Astrocyte (in vitro differentiated cells and primary cell): ENCODE measurements at regions not wholly inside any gene's neighbourhood (a gene's known extent, or its start where the extent isn't known, plus 50 kb on each side); places are given as distances from the start of the nearest gene placed in this dataset.

Experiments used
- CTCF ChIP-seq: IDR thresholded peaks from 2 replicates; pipeline ENCODE4 v1.5.1; 2011; ENCODE audit warnings: low read depth, mild to moderate bottlenecking, inconsistent platforms, low read length, moderate library complexity; ENCODE audit not compliant: insufficient read depth
- EZH2 ChIP-seq: IDR thresholded peaks from 2 replicates; pipeline ENCODE4 v1.6.1; 2012; ENCODE audit warnings: mild to moderate bottlenecking, low read length, inconsistent platforms; ENCODE audit not compliant: insufficient read depth

DNA sequence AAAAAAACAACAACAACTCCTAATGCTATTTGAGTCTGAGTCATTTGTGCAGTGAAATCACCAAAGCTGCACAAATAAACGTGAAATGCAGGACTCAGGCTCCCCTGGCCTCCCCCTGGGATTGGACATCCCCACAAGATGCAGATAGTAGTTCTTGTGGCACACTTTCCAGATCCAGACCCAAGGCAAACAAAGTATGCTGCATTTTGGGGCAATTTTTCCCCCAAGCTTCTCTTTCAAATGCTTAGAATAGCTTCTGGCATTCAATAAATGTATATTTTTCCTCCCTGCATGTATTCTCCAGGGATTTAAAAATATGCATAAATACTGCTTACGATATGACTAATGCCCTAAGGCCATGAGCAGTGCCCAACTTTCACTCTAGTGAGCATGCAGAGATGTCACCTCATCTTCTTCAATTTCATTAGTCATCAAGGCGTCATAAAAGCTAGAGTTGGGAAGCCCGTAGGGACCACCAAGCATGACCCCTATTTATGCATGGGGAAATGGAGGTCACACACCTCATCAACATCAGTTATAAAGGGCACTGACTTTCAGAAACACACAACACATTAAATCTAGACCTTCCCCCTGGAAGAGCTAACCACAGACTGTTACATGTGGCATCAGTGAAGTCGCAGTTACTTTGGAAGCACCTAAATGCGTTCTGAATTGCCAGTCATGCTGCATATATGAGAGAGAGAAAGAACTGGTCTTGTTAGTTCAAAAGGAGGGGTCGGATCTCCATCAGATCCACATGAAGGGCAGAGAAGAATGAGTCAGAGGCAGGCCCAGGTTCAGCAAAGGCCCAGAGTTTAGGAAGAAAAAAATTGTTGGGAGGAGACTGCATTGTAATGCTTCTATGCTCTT lies 374.1 kb downstream of the LPIN1 start:
- TF ChIP-seq CTCF: no peak
- no peak for TF ChIP-seq EZH2
